Cardiac septum (tissue), 1 donor: ENCODE measurements at regions not wholly inside any gene's neighbourhood (a gene's known extent, or its start where the extent isn't known, plus 50 kb on each side); places are given as distances from the start of the nearest gene placed in this dataset.

Source experiments
- DNase-seq: peaks from one replicate; pipeline ENCODE4 v3.0.0-alpha.2; 2020; ENCODE audit warnings: low spot score
- intact Hi-C: fragments of 100-400 bp; cut with DNase I; formaldehyde crosslinking; loops from one replicate; pipeline ENCODE4 v1.14.0; 2022
- donor health status: DM: no; HTN: no; CAD: no.

DNA sequence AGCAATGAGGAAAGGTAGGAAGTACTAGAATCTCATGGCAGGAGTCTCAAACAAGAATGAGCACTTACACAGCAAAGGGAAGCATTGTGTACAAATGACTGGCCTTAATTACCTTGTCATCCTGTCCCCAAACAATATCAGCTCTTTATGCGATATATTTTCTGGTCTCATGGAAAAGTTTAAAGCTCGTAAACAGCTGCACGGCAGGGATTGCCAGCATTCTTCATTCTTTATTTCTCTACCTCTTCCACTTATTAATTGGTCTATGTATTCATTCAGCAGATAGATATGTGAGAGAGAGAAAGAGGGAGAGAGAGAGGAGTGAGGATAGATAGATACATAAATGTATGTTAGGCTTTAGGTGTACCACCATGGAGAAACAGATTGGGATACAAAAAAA lies 155.8 kb upstream of the FAT4 start:
- no peak for DNase-seq
- intact Hi-C loops: no loop called here

DNA sequence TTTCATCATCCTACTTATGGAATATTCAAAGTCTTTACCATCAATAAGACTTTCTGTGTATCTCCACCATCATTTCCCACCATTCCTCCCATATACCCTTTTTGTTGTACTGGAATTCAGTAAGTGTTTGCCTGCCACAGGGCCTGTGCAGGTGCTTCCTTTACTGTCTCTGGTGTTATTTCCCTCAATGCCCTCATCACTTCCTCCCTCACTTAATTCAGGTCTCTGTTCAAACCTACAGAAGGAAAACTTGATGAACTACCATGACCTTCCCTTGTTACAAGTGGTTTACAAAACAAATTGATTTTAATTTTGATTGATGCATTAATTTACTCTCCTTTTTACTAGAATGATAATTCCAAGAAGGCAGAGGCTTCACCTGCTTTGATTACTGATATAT lies 159.5 kb upstream of the FAT4 start:
- intact Hi-C loops: no loop called here

GRCh38 chr4:125140966-125141495 lies 173.7 kb upstream of the FAT4 start:
- intact Hi-C loops: no loop called here
- no peak for DNase-seq

More for the DNA sequence above, 159.5 kb upstream of the FAT4 start:
- no peak for DNase-seq

DNA sequence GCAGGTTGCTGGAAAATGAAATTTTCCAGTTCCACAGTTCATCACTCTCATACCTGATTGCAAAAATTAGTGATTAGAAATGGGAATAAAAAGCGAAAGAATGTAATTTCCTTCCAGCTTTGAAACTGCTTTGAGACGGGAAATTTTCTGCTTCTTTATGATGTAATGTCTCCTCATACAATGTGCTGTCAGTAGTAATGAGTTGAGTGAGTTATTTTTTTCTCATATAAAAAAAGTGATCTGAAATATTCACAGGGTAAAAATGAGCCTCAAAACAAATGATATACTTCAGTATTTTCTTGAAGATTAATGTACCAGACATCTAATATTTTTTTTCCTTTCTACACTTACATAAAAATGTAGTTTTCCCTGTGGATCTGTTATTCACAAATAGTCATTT lies 179.1 kb upstream of the FAT4 start:
- no peak for DNase-seq
- intact Hi-C loops: no loop called here

- intact Hi-C loops: no loop called here
- DNase-seq: no peak
Measured at GRCh38 chr4:125132729-125133128, 182.0 kb upstream of the FAT4 start.

DNA sequence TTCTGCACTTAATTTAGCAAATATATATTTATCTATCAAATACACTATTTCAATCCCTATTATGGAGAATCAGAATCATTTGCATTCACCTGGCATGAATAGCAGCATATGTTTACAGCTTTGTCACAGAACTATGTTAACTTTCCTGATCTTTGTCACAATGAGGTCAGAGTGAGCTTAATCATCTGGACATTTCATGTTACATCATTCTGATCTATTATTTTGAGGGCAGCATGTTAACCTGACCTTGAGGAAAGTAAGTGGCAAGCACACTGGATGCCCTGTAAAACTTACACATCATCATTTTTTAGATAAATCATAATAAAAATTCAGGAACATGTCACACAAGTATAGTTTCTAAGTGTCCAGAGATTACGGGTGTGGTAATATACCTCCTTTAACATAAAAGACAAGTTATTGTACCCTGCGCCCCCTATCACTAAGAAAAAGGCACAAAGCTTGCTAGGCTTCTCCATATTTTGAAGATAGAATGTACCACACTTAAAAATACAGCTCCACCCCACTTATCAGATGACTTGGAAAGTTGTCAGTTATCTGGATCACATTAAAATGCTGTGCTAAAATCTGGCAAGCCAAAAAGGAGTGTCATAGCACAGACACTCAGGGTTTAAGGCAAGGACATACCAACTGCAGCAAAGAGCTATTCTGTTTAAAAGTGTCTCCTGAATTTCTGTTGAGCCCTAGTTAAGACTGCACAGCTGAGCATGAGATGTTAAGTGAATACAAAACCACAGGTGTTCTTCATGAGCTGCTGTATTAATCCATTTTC lies 182.7 kb upstream of the FAT4 start:
- intact Hi-C loops: no loop called here
- no peak for DNase-seq

- intact Hi-C loops: no loop called here
- DNase-seq: no peak
Measured at GRCh38 chr4:125125276-125125675, 189.5 kb upstream of the FAT4 start.

DNA sequence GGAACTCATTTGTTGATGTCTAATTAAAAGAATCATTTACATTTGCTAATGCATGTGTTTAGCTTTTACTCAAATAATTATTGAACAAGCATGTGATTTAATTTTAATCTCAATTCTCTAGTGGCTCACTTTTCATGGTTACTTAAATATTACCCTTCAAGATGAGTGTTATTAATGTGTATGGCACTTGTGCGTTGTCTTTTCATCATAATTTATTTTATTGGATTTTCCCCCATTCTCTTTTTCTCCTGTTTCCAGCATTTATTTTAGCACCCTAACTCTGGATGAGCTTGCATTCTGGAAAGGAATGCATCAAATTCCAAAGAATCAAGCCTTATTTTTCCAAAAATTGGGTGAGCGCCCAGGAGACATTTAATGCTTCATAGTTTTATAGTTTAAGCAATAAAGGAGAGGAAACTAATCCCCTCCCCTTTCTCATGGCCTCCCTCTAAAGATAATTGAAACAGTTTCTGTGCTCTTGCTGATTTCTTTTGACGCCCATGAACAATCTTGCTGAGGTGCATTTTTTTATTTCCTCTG lies 191.1 kb upstream of the FAT4 start:
- intact Hi-C loops: no loop called here
- no peak for DNase-seq

DNA sequence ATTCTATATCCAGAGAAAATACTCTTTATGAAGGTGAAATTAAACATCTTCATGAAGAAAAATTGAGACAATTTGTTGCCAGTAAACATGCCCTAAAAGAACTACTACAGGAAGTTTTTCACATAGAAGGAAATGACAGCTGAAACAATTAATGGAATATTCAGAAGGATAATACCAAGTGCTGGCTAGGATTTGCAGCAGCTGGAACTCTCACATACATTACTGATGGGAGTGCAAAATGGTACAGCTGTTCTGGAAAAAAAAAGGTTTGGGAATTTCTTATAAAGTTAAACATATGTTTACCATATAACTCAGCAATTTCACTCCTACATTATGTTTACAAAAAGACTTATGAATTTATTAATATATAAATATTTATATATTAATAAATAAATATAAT lies 193.2 kb upstream of the FAT4 start:
- no peak for DNase-seq
- intact Hi-C loops: no loop called here

DNA sequence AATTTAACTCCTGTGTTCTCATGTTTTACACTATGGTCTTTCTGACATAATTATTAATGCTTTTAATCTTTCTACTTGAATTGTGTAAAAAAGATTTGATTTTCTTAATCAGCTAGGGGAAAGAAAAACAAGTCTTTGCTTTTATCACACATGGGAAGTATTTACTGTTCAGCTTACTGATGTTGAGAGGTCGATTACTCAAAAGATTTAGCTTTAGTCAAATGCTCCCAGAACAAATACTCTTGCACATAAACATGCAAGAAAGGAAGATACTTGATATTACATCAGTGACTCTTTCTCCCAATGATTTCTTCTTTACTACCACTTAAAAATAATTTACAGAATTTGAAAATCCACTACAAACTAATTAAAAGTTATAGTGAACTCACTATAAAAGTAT lies 198.3 kb upstream of the FAT4 start:
- no peak for DNase-seq
- intact Hi-C loops: no loop called here

DNA sequence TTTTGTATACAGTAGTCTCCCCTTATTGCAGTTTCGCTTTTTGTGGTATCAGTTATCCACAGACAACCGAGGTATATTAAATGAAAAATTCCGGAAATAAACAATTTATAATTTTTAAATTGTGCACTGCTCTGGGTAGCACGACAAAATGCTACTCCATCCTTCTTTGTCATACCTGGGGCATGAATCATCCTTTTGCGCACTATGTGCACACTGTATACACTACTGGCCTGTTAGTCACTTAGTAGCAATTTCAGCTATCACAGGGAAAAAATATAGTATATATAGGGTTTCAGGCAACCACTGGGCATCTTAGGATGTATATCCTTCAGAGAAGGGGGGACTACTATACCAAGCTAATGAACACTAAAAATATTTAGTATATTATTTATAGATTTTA lies 198.8 kb upstream of the FAT4 start:
- DNase-seq: no peak
- intact Hi-C loops: no loop called here

GRCh38 chr4:125115476-125115875 lies 199.3 kb upstream of the FAT4 start:
- intact Hi-C loops: no loop called here
- DNase-seq: no peak

DNA sequence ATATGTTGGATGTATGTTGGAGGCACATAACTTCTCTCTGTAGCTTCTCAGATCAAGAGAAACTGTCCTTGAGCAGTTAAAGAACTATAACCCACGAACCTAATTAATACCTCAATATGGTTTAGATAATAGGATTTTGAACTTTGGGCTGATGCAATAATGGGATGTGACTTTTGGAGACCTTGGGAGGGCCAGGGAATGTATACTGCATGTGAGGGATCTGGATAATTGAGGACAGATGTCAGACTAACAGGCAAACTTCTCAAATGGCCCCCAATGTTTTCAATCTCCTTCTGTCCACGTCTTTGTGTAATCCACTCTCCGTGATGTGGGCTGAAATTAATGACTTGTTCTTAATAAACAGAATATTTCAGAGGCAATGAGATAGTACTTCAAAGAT lies 202.2 kb upstream of the FAT4 start:
- intact Hi-C loops: no loop called here
- no peak for DNase-seq

GRCh38 chr4:125111323-125111722 lies 203.4 kb upstream of the FAT4 start:
- DNase-seq: no peak
- intact Hi-C loops: no loop called here

GRCh38 chr4:125105561-125105960 lies 209.2 kb upstream of the FAT4 start:
- intact Hi-C loops: no loop called here

GRCh38 chr4:125104616-125105015 lies 210.1 kb upstream of the FAT4 start:
- intact Hi-C loops: no loop called here
- DNase-seq: no peak

More at GRCh38 chr4:125105561-125105960, 209.2 kb upstream of the FAT4 start:
- no peak for DNase-seq

GRCh38 chr4:125101719-125102118 lies 213.0 kb upstream of the FAT4 start:
- intact Hi-C loops: no loop called here
- DNase-seq: no peak

GRCh38 chr4:125097729-125098128 lies 217.0 kb upstream of the FAT4 start:
- no peak for DNase-seq
- intact Hi-C loops: no loop called here

GRCh38 chr4:125096662-125097061 lies 218.1 kb upstream of the FAT4 start:
- intact Hi-C loops: no loop called here
- no peak for DNase-seq

GRCh38 chr4:125091541-125091940 lies 223.2 kb upstream of the FAT4 start:
- no peak for DNase-seq

DNA sequence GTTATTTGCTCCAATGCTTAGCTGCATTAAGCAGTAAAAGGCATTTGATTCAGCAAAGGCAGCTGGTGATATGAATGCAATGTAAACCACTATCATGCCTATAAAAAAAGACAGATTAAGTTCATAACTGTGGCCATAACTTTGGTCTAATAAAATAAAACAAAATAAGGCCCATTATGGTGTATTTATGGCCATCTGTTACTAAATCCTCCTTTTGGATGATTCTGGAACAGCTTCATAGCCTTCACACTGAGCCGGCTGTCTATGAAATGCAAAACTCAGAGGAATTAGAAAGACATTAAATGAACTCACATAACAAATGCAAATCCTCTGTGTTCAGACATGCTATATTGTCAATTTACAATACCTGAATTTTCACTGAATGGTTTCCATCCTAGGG lies 223.7 kb upstream of the FAT4 start:
- DNase-seq: no peak
- intact Hi-C loops: no loop called here

More at GRCh38 chr4:125091541-125091940, 223.2 kb upstream of the FAT4 start:
- intact Hi-C loops: no loop called here
